HG03469 (cell line): ENCODE measurements at regions not wholly inside any gene's neighbourhood (a gene's known extent, or its start where the extent isn't known, plus 50 kb on each side); places are given as distances from the start of the nearest gene placed in this dataset.
"Not testable (repeated sequence)": the region's sequence is repeated elsewhere in the genome, so short reads cannot be mapped to it uniquely, and the experiment has no call there.

Experiments used
- ATAC-seq: cut with Tn5 transposase; IDR thresholded peaks from one replicate; pipeline ENCODE4 v1.9.1; 2021; ENCODE audit warnings: mild to moderate bottlenecking, moderate library complexity, moderate number of reproducible peaks; ENCODE audit not compliant: unreplicated experiment

DNA sequence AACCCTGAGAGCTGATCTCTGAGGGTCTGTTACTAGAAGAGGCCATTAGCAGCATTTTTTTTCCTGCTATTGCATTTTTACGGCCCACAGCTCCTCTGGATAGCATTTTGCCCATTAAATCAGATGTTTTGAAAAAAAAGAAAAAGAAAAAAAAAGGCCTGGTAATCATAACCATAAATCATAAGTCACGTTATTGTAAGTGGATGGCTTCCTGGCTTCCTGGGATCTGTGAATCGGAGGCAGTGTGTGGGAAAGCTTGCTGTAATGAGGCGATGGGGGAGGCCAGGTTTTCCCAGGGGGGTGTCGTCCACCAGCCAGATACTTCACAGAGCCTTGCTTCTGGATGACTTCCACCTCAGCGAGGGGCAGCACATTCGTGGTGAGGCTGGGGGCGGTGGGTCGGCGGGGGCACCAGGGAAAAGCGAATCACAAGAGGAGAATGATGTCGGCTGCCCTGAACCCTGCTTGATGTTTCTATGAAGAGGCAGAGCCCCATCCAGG lies 106.5 kb upstream of the SYT13 start:
- ATAC-seq = no peak

DNA sequence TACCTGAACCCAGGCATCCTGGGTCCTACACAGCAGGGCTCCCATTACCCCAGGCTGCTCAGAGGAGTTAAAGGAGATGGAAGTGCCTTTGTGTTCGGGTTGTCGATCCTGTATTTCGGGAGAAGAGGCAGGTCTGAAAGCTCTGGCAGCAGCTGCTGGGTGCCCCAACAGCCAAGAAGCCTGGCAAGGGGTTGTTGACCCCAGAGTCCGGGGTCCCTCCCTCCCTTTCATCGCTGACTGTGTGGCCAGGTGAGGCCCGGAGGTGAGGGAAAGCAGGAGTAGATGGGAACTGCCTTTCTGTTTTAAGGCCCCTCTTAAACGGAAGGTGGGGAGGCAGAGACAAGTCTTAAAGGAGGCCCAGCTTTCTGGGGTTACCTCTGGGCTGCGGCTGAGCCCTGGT lies 106.0 kb upstream of the SYT13 start:
- no peak for ATAC-seq

DNA sequence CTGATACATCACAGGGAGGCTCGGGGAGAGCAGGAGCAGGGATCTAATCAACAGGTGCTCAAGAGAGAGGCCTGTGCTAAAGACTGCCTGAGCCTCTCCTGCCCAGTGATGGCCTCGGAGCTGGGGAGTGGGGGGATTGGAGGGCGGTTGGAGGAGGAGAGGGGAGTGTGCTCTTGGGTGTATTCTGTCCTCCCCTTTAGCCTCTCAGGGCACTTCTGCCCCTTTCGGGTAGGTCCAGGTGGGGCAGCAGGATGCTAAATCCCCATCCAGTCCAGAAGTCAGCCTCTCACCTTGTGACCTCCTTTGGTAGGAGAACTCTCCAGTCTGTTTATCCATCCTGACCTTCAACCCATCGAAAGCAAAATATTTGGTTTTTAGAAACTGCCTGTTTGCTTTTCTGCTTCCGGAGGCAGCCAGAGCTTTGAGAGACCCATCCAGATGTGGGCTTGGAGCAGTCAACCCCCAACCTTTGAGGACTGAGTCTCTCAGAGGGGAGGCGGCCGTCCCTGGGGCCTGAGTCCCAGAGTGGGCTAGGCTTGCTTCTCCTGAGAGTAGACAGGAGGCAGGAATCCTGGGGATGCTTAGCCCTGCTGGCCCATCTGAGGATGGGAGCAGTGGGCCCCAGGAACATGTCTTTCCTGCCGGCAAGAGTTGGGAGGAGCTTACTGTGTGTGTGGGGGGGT lies 105.2 kb upstream of the SYT13 start:
- ATAC-seq = no peak

DNA sequence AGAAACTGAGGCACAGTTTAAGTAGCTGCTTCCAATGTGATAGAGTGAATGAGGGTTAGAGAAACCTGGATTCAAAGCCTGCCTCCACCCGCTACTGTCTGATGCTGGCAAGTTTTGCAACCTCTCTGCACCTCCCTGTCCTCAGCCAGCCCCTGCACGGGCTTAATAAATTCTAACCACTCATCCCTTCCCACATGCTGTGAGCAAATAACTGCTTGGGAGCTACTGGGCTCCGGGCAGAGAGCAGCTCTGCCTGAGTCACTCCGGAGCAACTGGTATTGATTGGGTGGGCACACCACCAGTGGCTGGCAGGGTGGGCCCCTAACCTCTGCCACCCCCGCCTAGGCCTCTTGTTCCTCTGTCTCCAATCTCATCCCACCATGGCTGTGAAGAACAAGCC lies 104.3 kb upstream of the SYT13 start:
- no peak for ATAC-seq

DNA sequence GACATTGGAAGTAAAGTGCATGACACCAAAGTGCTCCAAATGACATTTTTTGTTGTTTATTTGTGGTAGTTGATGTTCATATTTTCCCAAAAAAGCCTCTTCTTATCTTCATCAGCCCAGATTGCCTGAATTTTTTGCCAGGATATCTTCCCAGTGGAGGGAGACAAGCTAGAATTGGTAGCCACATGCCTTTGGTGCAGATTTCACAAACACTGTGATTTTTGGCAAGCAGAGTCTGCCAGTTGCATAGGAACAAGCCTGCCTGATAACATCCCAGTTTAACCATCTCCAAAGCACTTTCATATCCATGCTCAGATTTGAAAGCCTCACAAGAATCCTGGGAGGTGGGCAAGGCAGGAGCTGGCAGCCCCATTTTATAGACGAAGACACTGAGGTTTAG lies 102.3 kb upstream of the SYT13 start:
- no peak for ATAC-seq

DNA sequence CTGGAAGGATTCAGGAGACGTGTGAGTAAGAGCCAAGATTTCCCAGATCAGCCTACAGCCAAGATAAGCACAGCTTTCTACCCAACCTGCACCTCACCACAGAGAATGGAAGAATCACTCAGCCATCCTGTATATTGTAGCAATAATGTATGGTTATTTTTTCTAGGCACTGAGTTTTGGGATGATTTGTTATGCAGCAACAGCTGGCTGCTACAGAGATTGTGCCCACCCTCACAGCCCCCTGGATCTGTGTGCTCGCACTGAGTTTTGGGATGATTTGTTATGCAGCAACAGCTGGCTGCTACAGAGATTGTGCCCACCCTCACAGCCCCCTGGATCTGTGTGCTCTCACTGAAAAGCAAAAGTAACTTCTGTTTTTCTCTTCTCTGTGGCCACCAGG lies 101.7 kb upstream of the SYT13 start:
- ATAC-seq = not testable (repeated sequence)

DNA sequence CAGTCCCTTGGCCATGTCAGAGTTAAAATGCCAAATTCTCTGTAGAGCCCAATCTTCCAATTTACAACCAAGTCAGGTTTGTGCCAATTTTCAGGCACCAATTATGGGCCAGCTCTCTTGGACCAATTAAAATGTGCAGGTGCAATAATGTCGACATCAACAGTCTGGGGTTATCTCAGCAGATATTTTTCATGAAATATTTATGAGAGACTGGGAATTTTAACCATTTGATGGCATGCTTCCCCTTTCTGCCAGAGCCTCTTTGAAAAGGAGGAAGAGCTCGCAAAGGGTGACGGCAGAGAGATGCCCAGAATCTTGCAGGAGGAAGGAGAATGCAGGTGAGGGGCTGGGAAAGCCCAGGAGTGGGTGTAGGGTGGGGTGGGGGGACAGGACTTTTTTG lies 100.8 kb upstream of the SYT13 start:
- ATAC-seq = no peak

DNA sequence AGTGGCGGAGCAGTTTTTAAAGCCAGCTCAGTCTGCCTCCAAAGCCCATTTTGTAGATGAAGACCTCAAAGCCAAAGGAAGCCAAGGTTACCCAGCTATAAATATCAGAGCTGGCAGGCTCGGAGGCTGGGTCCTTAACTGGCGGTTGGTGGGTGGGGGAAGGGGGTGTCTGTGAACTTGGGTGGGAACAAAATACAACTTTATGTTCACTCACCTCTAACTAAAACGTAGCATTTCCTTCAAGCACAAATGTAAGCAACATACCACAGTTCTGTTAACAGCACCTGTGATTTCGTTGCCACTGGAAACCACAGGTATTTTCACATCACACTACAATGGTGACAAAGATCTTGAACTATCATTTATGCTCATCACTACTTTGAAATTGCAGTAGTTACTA lies 99.7 kb upstream of the SYT13 start:
- ATAC-seq = no peak

DNA sequence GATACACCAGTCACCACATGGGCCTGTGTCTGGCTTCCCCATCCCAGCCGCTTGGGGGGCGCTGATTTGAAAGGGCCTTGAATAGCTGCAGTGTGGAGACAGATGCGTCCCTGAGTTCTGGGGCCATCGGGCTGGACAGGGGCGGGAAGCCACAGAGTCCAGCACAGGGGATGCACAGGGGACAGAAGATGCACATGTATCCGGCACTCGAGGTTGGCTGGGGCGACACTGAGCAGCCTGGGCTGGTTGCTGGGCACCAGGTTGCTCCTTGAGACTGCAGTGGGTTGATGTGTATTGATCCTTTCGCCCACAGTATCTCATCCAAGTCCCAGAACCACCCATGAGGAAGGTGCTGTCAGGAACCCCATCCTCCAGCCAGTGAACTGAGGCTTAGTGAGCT lies 99.3 kb upstream of the SYT13 start:
- no peak for ATAC-seq

DNA sequence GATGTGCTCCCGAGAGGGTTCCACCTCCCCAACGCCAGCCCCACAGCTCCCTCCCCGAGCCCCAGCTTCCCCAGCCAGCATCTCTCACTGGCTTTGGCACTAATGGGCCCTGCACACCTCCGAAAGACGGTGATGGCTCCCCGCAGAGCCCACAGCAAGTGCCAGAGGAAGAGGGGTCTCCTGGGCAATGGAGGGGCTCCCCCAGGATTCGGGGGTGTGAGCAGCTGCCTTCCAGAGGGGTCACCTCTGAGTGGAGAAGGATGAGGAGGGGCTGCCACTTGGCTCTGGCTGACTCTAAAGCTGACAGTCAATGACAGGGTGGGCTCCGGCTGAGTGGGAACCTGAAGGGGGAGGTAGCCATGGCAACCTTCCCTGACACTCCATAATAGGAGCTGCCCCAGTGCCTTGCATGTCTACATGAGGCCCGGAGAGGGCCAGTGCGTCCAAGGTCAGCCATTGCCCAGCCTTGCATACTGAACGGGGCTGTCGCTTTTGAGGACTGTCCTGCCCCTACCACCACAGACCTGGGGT lies 98.6 kb upstream of the SYT13 start:
- no peak for ATAC-seq

DNA sequence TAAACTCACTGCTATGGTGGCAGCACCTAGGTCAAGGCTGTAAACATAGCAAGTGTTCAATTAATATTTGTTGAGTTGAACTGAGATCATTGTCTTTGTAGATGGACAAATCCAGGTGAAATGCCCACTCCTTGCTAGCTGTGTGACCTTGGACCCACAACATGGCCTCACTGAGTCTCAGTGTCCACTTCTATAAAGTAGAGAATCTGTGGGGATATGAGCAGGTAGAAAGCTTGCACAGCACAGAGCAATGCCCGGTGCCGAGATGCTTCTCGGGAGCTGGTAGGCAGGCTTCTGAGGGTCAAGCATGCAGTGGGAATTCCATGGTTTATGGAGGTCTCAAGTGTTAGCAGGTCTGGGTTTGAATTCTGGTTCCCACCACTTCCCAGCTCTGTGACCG lies 97.9 kb upstream of the SYT13 start:
- ATAC-seq = no peak

DNA sequence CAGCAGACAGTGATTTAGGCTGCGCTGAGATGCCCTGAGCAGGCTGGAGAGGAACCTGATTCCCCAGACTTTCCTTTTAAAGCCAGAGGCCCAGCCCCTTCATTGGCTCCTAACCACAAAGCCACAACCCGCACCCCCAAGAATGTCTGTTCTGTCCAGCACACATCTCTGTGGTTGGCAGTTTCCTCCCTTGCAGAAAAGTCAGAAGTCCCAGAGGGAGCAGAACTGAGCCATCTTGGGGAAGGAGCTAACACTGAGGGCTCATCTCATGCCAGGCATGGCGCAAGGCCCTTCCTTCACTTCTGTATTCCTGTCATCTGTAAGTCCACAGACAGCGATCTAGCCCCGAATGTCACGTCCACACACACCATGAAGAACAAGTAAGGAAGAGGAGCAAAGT lies 97.1 kb upstream of the SYT13 start:
- no peak for ATAC-seq

DNA sequence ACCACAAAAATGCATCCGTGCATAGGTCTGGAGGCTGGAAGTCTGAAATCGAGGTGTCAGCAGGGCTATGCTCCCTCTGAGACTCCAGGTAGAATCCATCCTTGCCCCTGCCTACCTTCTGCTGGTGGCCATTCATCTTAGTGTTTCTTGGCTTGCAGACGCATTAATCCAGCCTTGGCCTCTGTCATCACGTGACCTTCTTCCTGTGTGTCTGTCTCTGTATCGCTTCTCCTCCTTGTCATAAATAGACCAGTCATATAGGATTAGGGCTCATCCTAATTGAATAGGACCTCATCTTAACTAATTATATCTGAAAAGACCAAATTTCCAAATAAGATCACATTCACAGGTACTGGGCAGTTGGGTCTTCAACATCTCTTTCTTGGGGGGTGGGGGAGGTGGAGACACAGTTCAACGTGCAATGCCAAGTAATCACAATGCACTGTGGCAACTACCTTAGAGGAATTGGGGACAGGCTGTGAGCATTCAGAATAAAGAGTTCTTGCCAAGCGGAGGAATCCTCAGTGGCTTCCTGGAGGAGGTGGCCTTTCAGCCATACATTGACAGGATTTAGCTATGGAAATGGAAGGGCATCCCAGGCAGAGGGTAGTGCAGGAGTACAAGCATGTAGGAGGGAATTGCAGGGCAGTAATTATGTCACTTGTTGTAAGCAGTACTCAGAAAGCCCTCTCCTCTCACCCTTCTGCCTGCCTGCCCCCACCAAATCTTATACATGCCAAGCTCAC lies 96.2 kb upstream of the SYT13 start:
- no peak for ATAC-seq

DNA sequence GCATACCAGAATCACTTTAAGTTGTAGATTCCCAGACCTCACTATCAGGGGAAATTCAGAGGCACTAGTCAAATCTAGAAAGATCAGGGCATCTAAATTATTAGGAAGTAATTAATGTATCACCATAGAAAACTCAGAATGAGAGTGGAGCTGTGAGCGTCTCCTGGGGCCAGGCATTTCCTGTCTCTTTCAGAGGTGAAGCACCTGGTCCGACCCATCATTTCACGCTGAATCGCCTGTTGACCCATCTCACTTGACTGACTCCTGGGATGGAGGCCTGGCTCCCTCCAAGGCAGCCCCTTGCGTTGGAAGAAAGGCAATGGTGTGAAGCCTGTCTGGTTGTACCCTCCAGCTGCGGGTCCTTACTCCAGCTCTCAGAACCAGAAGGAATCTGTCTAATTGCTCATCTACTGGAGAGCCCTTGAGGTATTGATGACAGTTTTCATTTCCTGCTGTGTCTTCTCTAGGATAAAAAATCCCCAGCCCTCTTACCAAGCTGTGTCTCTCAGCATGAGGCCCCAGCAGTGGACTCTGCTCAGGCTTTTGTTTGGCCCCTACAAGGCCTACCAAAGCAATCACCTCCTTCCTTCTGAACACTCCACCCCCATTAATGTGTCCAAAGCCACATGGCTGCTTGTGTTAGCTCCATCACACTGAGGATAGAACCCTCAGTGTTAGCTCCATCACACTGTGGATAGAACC lies 93.2 kb upstream of the SYT13 start:
- ATAC-seq = no peak

DNA sequence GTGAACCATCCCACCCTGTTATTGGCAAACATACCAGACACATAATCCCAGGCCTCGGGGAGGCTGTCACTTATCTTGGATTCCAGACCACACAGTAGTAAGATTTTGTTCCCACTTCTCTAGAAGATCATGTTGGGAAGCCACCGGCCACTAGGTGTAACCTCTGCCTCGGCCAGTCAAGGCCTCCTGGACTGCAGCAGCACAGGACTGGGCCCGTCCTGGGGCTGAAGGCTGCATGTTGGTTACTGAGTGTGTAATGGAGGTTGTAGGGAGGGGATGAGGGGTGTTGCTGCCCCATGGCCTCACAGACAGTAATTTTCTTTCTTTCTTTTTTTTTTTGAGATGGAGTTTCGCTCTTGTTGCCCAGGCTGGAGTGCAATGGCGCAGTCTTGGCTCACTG lies 92.4 kb upstream of the SYT13 start:
- ATAC-seq = no peak

DNA sequence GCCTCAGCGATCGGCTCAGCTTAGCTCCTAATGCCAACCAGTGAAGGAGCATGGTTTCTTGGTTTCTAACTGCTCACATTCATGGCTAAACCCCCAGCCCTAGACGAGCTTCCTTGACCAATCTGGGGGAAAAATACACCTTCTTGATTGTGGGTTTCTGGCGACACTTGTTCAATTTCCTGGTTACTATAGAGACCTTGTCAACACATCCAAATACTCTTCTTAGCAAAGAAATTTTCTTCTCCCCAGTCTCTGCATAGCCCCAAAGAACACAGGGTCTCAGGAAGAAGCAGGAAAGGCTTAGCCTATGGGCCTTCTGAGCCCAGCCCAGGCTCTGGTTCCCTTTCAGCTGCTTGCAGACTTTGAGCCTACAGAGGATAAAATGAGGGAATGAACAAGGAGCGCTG lies 88.5 kb upstream of the SYT13 start:
- ATAC-seq = no peak

DNA sequence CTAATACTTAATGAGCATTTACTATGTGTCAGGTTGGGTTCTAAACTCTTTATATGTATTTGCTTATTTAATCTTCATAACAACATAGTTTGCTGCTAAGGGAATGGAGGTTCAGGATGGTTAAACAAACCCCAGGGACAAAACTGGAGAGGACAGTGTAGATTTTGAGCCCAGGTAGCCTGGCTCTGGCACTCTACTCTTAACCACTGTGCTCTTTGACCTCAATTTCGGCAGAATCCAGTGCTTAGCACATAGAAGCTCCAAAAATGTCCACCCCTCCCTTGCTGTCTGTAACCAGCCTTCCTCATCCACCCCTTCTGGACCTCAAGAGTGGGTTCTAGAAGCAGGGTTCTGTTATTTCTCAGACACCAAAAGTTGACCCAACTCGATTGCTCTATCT lies 88.0 kb upstream of the SYT13 start:
- no peak for ATAC-seq

DNA sequence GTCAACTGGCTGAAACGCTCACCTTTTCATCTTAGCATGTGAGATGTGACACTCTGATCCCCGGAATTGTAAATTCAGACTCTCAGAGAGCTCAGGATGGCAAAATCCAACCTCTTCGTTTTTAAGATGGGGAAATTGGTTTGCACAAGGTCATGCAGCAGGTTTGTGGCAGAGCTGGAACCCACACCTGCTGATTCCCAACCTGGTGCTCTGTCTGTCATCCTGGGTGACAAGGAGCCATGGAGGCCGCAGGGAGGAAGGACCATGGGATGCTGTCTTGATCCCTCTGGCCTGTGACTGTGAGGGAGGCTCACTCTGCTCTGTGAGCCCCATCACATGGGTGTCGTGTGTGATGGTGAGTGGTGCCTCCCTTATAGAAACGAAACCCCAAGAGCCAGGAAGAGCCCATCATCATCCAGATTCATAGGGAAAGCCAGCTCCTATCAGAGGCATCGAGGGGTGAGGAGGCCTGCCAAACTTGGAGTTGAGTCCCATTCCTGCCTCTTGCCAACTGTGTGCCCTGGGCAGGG lies 87.4 kb upstream of the SYT13 start:
- no peak for ATAC-seq

DNA sequence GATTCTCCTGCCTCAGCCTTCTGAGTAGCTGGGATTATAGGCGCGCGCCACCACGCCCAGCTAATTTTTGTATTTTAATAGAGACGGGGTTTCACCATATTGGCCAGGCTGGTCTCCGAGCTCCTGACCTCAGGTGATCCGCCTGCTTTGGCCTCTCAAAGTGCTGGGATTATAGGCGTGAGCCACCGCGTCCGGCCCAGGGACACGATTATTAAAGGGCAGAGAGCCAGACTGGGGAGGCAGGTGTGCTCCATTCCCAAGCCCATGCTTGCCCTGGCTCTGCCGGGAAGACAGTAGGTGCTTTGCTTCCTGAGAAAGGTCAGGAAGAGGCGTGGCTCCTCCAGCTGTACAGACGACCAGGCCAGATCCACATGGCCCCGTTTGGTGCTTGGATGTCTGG lies 86.3 kb upstream of the SYT13 start:
- ATAC-seq = not testable (repeated sequence)

DNA sequence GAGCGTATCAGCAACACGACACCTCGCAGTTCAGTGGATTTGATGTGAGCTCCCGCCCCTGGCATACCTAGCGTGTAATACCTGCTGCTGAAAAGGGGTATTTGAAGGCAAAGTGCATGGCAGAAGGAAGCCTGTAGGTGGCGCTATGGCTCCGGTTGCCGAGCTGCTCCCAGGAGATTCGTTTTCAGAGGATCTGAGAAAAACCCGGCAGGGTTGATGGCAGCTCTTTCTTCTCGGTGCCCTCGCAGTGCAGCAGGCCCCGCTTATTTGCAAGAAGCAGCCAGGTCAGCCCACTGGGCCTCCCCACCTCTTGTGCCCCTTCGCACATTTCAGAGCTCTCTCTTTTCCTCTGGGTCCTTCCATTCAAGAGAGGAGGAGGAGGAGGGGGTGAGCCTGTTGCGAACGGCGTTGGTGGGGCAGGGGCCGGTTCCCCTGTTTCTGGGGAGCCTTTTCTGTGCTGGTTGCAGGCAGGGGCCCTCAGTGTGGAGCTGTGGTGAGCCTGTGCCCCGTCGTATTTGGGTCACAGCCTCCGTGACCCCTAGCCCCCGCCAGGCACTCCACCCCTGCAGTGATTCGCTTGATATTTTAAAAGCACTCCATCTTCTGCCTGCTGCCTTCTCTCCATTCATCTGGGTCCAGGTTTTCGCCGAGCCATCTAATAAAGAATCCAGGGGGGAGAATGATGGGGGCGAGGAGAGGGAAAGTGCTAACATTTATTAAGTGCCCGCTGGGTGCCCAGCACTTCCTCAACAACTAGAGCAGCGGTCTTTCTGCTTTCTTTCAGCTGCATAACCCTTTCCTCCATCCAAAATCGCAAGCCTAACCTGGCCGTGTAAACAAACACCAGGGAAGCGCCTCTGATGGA lies 85.3 kb upstream of the SYT13 start:
- ATAC-seq = no peak

DNA sequence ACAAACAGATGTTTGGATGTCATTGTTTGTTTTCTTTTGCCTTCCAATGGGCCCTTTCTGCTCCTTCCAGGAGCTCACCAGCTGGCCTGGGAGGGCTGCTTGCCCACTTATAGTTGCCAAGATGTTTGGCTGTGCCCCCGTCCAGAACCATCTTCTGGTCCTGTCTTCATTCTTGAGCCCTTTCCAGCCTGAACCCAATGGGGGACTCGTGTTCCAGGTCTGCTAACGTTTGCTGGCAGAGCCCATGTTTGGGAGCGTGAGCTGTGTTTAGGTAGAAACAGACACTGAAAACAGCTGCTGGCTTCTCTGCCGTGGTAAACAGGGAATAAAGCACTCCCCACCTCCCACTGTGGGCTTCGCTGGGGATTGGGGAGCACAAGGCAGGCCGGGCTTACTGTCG lies 83.2 kb upstream of the SYT13 start:
- no peak for ATAC-seq
